ENCODE measurements at regions not wholly inside any gene's neighbourhood (a gene's known extent, or its start where the extent isn't known, plus 50 kb on each side); places are given as distances from the start of the nearest gene placed in this dataset.

- TF ChIP-seq CTCF (IDR thresholded peaks at IDR 0.05) (no peak), POLR2A (IDR thresholded peaks at IDR 0.05) (no peak)
These were observed 161.5 kb upstream of the NT5C1B start for GRCh38 chr2:18750672-18751554.

Measured in thyroid gland (tissue), 4 donors.